SK-N-MC (cell line): ENCODE measurements at regions not wholly inside any gene's neighbourhood (a gene's known extent, or its start where the extent isn't known, plus 50 kb on each side); places are given as distances from the start of the nearest gene placed in this dataset.

Source experiments
- EZH2 ChIP-seq: fragments of 200-600 bp; sonication (generic); IDR thresholded peaks from one replicate; pipeline ENCODE4 v1.6.1; 2017; ENCODE audit warnings: antibody characterized with exemption
- POLR2AphosphoS5 ChIP-seq: IDR thresholded peaks from 2 replicates; pipeline ENCODE4 v1.6.1; 2012; ENCODE audit warnings: mild to moderate bottlenecking, low read depth, low read length, borderline replicate concordance

- no peak for TF ChIP-seq EZH2
- TF ChIP-seq POLR2AphosphoS5: no peak
Observed at GRCh38 chr5:159548517-159548916, 218.2 kb upstream of the IL12B start.
